Loucy (cell line): ENCODE measurements at regions not wholly inside any gene's neighbourhood (a gene's known extent, or its start where the extent isn't known, plus 50 kb on each side); places are given as distances from the start of the nearest gene placed in this dataset.

Experiments
- EZH2phosphoT487 ChIP-seq: fragments of 200-600 bp; IDR thresholded peaks from 2 replicates; pipeline ENCODE4 v1.6.1; 2018; ENCODE audit warnings: antibody characterized with exemption, mild to moderate bottlenecking, moderate library complexity, borderline replicate concordance
- TF ChIP-seq, protein P1 (sequence below): fragments of 200-600 bp; sonication (generic); conservative IDR thresholded peaks from 2 replicates; pipeline ENCODE4 v1.5.1; 2014; ENCODE audit warnings: mild to moderate bottlenecking, antibody characterized with exemption, low read length

DNA sequence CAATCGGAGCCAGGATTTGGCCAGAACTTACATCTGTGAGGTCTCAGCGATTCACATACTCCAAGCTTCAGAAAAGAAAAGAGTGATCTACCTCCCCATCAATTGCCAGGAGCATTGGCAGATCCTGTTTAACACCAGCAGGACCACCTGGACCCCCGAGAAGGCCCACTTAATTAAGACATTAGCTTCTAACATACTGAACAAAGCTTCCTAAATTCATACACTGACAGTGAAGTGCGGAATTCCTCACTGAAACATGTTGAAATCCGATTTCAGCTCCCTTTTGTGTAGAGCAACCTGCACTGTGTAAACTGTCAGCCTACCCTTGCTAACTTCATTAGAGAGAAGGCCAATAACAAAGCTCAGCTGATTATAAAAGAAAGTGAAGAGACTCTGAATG lies 274.0 kb downstream of the NOVA1 start:
- TF ChIP-seq, protein P1, sequence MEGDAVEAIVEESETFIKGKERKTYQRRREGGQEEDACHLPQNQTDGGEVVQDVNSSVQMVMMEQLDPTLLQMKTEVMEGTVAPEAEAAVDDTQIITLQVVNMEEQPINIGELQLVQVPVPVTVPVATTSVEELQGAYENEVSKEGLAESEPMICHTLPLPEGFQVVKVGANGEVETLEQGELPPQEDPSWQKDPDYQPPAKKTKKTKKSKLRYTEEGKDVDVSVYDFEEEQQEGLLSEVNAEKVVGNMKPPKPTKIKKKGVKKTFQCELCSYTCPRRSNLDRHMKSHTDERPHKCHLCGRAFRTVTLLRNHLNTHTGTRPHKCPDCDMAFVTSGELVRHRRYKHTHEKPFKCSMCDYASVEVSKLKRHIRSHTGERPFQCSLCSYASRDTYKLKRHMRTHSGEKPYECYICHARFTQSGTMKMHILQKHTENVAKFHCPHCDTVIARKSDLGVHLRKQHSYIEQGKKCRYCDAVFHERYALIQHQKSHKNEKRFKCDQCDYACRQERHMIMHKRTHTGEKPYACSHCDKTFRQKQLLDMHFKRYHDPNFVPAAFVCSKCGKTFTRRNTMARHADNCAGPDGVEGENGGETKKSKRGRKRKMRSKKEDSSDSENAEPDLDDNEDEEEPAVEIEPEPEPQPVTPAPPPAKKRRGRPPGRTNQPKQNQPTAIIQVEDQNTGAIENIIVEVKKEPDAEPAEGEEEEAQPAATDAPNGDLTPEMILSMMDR = no peak
- TF ChIP-seq EZH2phosphoT487 = no peak
